ENCODE measurements at regions not wholly inside any gene's neighbourhood (a gene's known extent, or its start where the extent isn't known, plus 50 kb on each side); places are given as distances from the start of the nearest gene placed in this dataset.

GRCh38 chr15:93141371-93141794 lies 52.4 kb upstream of the RGMA start:
- no peak for DNase-seq

DNA sequence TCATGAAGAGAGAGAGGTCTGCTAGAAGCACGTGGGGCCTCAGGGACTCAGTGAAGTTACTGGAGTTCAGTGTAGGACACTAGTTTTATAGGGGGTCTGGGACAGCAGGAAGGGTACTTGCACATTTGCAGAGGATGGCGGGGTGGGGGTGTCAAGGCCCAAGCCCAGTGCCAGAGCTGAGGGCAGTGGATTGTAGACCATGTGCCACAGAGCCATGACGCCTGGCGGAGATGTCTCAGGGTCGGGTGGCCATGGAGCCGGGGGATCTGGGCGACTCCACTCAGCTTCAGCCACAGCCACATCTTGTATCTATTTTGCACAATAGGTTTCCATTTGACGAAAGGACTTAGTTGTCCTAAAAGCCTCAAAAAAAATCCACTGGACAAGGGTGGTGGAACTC lies 50.4 kb upstream of the RGMA start:
- no peak for DNase-seq

DNA sequence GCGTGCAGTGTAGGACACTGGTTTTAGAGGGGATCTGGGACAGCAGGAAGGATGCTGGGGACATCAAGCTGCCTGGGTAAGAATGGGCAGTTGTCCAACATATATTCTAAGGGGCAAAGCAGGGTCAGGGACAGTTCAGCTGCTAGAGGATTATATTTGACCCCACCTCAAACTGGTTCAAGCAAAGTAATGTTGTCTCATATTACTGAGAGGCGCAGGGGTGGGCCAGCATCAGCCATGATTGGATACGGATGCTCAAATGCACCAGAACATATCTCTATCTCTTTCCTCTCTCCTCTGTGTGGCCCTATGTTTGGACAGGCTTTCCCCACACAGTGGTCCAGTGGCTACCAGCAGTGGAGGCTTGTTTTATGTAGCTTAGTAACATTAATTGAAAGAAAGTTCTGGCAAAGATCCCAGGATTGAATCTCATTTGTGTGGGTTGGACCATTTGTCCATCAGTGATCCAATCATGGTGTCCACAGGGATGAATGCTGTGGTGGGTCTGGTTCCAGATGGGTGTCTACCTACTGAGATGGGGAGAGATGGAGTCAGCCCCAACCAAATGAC lies 49.8 kb upstream of the RGMA start:
- DNase-seq = no peak
